ENCODE measurements at regions not wholly inside any gene's neighbourhood (a gene's known extent, or its start where the extent isn't known, plus 50 kb on each side); places are given as distances from the start of the nearest gene placed in this dataset.

GRCh38 chr7:84674236-84674913 lies 479.8 kb upstream of the SEMA3A start:
- TF ChIP-seq POLR2AphosphoS5 (IDR thresholded peaks at IDR 0.05; ENCODE audit: low read depth, low read length) (no peak), REST (IDR thresholded peaks at IDR 0.05; ENCODE audit: insufficient read depth in 1 of 2, low read depth in 2 of 2, low read length in 2 of 2) (no peak), TAF1 (IDR thresholded peaks at IDR 0.05; ENCODE audit: borderline replicate concordance, insufficient read depth, low read length) (no peak)

Measured in PFSK-1 (cell line).